ENCODE measurements at regions not wholly inside any gene's neighbourhood (a gene's known extent, or its start where the extent isn't known, plus 50 kb on each side); places are given as distances from the start of the nearest gene placed in this dataset.

DNA sequence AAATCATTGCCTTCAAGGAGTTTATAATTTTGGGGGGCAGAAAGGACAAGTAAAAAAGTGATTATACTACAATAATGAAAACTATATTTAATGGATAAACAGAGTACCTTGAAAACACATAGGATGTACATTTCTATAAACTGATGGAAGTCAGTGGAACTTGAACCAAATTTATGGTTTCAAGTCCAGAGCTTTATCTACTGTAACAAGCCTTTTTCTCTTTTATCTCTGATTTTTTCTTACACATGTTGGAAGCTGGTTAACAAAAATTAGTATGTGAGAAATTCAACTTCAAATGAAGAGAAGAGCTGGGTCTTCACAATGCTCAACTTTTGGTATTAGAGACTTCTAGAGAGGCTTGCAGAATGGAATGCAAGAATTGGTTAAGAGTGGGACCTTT lies 393.6 kb downstream of the LMO7 start:
- TF ChIP-seq, protein P1, sequence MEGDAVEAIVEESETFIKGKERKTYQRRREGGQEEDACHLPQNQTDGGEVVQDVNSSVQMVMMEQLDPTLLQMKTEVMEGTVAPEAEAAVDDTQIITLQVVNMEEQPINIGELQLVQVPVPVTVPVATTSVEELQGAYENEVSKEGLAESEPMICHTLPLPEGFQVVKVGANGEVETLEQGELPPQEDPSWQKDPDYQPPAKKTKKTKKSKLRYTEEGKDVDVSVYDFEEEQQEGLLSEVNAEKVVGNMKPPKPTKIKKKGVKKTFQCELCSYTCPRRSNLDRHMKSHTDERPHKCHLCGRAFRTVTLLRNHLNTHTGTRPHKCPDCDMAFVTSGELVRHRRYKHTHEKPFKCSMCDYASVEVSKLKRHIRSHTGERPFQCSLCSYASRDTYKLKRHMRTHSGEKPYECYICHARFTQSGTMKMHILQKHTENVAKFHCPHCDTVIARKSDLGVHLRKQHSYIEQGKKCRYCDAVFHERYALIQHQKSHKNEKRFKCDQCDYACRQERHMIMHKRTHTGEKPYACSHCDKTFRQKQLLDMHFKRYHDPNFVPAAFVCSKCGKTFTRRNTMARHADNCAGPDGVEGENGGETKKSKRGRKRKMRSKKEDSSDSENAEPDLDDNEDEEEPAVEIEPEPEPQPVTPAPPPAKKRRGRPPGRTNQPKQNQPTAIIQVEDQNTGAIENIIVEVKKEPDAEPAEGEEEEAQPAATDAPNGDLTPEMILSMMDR (IDR thresholded peaks at IDR 0.05; ENCODE audit: low read length), result no peak
- TF ChIP-seq EZH2 (optimal IDR thresholded peaks at IDR 0.05; ENCODE audit: low read depth, low read length), result no peak

Measured in MM.1S (cell line).